Upper lobe of left lung (tissue), 4 donors: ENCODE measurements at regions not wholly inside any gene's neighbourhood (a gene's known extent, or its start where the extent isn't known, plus 50 kb on each side); places are given as distances from the start of the nearest gene placed in this dataset.

Experiments
- POLR2A ChIP-seq, 4 donors: fragments of 450-650 bp; IDR thresholded peaks; one replicate each; pipeline ENCODE4 v1.5.1; 2016 to 2017; ENCODE audit warnings: antibody characterized with exemption in 4 of 4, mild to moderate bottlenecking in 2 of 4
- POLR2AphosphoS5 ChIP-seq, 2 donors: sonication (generic); formaldehyde crosslinking; IDR thresholded peaks; one replicate each; pipeline ENCODE4 v1.5.1; 2017; ENCODE audit warnings: antibody characterized with exemption in 2 of 2
- TF ChIP-seq, protein P1 (sequence below), 6 experiments: fragments of 450-650 bp in 4 of 6; fragments of 200-600 bp in 2 of 6; sonication (generic) in 2 of 6; IDR thresholded peaks; one replicate each; pipeline ENCODE4 v1.5.1; 2016 to 2019; ENCODE audit warnings: antibody characterized with exemption in 6 of 6

DNA sequence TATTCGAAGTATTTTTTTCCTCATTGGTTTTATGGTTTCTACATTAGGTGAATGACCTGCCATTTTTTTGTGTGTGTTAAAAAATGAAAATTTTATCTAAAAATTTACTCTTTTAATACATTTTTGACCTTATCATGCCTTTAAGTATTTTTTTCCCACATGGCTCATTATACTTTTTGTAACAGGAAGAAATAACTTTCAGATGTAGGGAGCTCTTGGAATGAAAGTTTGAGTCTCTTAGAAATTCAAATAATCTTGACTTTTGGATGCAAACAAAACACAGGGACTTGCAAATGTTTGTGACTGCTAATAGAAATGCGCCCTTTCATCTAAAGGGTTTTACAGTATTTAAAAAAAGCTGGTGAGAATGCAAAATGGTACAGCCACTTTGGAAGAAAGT, 457.9 kb downstream of the KLF5 start:
- TF ChIP-seq, protein P1, sequence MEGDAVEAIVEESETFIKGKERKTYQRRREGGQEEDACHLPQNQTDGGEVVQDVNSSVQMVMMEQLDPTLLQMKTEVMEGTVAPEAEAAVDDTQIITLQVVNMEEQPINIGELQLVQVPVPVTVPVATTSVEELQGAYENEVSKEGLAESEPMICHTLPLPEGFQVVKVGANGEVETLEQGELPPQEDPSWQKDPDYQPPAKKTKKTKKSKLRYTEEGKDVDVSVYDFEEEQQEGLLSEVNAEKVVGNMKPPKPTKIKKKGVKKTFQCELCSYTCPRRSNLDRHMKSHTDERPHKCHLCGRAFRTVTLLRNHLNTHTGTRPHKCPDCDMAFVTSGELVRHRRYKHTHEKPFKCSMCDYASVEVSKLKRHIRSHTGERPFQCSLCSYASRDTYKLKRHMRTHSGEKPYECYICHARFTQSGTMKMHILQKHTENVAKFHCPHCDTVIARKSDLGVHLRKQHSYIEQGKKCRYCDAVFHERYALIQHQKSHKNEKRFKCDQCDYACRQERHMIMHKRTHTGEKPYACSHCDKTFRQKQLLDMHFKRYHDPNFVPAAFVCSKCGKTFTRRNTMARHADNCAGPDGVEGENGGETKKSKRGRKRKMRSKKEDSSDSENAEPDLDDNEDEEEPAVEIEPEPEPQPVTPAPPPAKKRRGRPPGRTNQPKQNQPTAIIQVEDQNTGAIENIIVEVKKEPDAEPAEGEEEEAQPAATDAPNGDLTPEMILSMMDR (IDR thresholded peaks at IDR 0.05): no peak
- TF ChIP-seq POLR2AphosphoS5 (IDR thresholded peaks at IDR 0.05): no peak
- no peak for TF ChIP-seq POLR2A (IDR thresholded peaks at IDR 0.05)
